ENCODE measurements at regions not wholly inside any gene's neighbourhood (a gene's known extent, or its start where the extent isn't known, plus 50 kb on each side); places are given as distances from the start of the nearest gene placed in this dataset.

DNA sequence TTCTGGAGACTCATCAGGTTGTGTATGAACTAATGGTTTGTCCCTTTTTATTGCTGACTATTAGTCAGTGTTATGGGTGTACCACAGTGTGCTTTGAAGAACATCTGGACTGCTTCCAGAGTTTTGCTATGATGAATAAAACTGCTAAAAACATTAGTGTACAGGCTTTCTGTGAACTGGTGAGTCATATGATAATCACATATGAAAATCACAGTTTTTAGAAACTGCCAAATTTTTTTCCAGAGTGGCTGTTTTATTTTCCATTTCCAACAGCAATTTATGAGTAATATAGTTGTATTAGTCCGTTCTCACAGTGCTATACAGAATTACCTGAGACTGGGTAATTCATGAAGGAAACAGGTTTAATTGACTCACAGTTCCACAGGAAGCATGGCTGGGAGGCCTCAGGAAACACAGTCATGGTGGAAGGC is 281.2 kb upstream of the VSTM2A start:
- TF ChIP-seq, protein P1, sequence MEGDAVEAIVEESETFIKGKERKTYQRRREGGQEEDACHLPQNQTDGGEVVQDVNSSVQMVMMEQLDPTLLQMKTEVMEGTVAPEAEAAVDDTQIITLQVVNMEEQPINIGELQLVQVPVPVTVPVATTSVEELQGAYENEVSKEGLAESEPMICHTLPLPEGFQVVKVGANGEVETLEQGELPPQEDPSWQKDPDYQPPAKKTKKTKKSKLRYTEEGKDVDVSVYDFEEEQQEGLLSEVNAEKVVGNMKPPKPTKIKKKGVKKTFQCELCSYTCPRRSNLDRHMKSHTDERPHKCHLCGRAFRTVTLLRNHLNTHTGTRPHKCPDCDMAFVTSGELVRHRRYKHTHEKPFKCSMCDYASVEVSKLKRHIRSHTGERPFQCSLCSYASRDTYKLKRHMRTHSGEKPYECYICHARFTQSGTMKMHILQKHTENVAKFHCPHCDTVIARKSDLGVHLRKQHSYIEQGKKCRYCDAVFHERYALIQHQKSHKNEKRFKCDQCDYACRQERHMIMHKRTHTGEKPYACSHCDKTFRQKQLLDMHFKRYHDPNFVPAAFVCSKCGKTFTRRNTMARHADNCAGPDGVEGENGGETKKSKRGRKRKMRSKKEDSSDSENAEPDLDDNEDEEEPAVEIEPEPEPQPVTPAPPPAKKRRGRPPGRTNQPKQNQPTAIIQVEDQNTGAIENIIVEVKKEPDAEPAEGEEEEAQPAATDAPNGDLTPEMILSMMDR (IDR thresholded peaks at IDR 0.05) = no peak
- no peak for TF ChIP-seq TCF7 (CRISPR knock-in tag; IDR thresholded peaks at IDR 0.05; ENCODE audit: low read depth)
- TF ChIP-seq CREB1 (CRISPR knock-in tag; IDR thresholded peaks at IDR 0.05) = no peak
- TF ChIP-seq, protein P2, sequence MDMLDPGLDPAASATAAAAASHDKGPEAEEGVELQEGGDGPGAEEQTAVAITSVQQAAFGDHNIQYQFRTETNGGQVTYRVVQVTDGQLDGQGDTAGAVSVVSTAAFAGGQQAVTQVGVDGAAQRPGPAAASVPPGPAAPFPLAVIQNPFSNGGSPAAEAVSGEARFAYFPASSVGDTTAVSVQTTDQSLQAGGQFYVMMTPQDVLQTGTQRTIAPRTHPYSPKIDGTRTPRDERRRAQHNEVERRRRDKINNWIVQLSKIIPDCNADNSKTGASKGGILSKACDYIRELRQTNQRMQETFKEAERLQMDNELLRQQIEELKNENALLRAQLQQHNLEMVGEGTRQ (CRISPR knock-in tag; IDR thresholded peaks at IDR 0.05) = no peak
- no peak for TF ChIP-seq NFE2L1 (CRISPR knock-in tag; IDR thresholded peaks at IDR 0.05)
- TF ChIP-seq ESRRA (CRISPR knock-in tag; IDR thresholded peaks at IDR 0.05; ENCODE audit: borderline replicate concordance) = no peak
- TF ChIP-seq ZNF423 (CRISPR knock-in tag; IDR thresholded peaks at IDR 0.05) = no peak
- TF ChIP-seq, protein P3, sequence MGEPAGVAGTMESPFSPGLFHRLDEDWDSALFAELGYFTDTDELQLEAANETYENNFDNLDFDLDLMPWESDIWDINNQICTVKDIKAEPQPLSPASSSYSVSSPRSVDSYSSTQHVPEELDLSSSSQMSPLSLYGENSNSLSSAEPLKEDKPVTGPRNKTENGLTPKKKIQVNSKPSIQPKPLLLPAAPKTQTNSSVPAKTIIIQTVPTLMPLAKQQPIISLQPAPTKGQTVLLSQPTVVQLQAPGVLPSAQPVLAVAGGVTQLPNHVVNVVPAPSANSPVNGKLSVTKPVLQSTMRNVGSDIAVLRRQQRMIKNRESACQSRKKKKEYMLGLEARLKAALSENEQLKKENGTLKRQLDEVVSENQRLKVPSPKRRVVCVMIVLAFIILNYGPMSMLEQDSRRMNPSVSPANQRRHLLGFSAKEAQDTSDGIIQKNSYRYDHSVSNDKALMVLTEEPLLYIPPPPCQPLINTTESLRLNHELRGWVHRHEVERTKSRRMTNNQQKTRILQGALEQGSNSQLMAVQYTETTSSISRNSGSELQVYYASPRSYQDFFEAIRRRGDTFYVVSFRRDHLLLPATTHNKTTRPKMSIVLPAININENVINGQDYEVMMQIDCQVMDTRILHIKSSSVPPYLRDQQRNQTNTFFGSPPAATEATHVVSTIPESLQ (CRISPR knock-in tag; IDR thresholded peaks at IDR 0.05) = no peak
- no peak for TF ChIP-seq ZNF317 (CRISPR knock-in tag; IDR thresholded peaks at IDR 0.05; ENCODE audit: borderline replicate concordance, low read depth)
- TF ChIP-seq, protein P4, sequence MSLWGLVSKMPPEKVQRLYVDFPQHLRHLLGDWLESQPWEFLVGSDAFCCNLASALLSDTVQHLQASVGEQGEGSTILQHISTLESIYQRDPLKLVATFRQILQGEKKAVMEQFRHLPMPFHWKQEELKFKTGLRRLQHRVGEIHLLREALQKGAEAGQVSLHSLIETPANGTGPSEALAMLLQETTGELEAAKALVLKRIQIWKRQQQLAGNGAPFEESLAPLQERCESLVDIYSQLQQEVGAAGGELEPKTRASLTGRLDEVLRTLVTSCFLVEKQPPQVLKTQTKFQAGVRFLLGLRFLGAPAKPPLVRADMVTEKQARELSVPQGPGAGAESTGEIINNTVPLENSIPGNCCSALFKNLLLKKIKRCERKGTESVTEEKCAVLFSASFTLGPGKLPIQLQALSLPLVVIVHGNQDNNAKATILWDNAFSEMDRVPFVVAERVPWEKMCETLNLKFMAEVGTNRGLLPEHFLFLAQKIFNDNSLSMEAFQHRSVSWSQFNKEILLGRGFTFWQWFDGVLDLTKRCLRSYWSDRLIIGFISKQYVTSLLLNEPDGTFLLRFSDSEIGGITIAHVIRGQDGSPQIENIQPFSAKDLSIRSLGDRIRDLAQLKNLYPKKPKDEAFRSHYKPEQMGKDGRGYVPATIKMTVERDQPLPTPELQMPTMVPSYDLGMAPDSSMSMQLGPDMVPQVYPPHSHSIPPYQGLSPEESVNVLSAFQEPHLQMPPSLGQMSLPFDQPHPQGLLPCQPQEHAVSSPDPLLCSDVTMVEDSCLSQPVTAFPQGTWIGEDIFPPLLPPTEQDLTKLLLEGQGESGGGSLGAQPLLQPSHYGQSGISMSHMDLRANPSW (CRISPR knock-in tag; conservative IDR thresholded peaks at IDR 0.05; ENCODE audit: low read depth) = no peak
- no peak for TF ChIP-seq MYBL2 (CRISPR knock-in tag; IDR thresholded peaks at IDR 0.05)
- no peak for TF ChIP-seq GTF2I (CRISPR knock-in tag; conservative IDR thresholded peaks at IDR 0.05)
- TF ChIP-seq, protein P5, sequence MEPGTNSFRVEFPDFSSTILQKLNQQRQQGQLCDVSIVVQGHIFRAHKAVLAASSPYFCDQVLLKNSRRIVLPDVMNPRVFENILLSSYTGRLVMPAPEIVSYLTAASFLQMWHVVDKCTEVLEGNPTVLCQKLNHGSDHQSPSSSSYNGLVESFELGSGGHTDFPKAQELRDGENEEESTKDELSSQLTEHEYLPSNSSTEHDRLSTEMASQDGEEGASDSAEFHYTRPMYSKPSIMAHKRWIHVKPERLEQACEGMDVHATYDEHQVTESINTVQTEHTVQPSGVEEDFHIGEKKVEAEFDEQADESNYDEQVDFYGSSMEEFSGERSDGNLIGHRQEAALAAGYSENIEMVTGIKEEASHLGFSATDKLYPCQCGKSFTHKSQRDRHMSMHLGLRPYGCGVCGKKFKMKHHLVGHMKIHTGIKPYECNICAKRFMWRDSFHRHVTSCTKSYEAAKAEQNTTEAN (CRISPR knock-in tag; IDR thresholded peaks at IDR 0.05) = no peak

Data from WTC11 (cell line).